Activated naive CD4-positive, alpha-beta T cell treated with anti-CD3 and anti-CD28 coated beads, Interleukin-2, amount 50 U/mL, for 16 hours (primary cell): ENCODE measurements at regions not wholly inside any gene's neighbourhood (a gene's known extent, or its start where the extent isn't known, plus 50 kb on each side); places are given as distances from the start of the nearest gene placed in this dataset.
"Not testable (repeated sequence)": the region's sequence is repeated elsewhere in the genome, so short reads cannot be mapped to it uniquely, and the experiment has no call there.

Source experiments
- DNase-seq: peaks from one replicate; pipeline ENCODE4 v3.0.0-alpha.2; 2020

GRCh38 chr5:72760259-72760658, 56.2 kb upstream of the TNPO1 start:
- DNase-seq = no peak

GRCh38 chr5:72752909-72753308, 63.6 kb upstream of the TNPO1 start:
- no peak for DNase-seq

GRCh38 chr5:72749362-72749997, 67.0 kb upstream of the TNPO1 start:
- no peak for DNase-seq

- no peak for DNase-seq
These were observed 68.6 kb upstream of the TNPO1 start for GRCh38 chr5:72747826-72748225.

- no peak for DNase-seq
These were observed 69.7 kb upstream of the TNPO1 start for GRCh38 chr5:72746736-72747135.

GRCh38 chr5:72744136-72744535, 72.3 kb upstream of the TNPO1 start:
- no peak for DNase-seq

- no peak for DNase-seq
These were observed 74.7 kb upstream of the TNPO1 start for GRCh38 chr5:72741805-72742204.

- no peak for DNase-seq
These were observed 82.7 kb upstream of the TNPO1 start for GRCh38 chr5:72733810-72734209.

GRCh38 chr5:72723581-72723980, 92.9 kb upstream of the TNPO1 start:
- no peak for DNase-seq

GRCh38 chr5:72722792-72723452, 93.5 kb upstream of the TNPO1 start:
- no peak for DNase-seq

- DNase-seq = no peak
These were observed 94.6 kb upstream of the TNPO1 start for GRCh38 chr5:72721844-72722243.

GRCh38 chr5:72720205-72720604, 96.3 kb upstream of the TNPO1 start:
- no peak for DNase-seq

- no peak for DNase-seq
These were observed 105.1 kb upstream of the TNPO1 start for GRCh38 chr5:72711351-72711750.

GRCh38 chr5:72709341-72709740, 107.1 kb upstream of the TNPO1 start:
- DNase-seq = no peak

GRCh38 chr5:72705178-72705577, 111.3 kb upstream of the TNPO1 start:
- DNase-seq = no peak

GRCh38 chr5:72703876-72704275, 112.6 kb upstream of the TNPO1 start:
- DNase-seq = no peak

GRCh38 chr5:72702881-72703434, 113.5 kb upstream of the TNPO1 start:
- DNase-seq = no peak

GRCh38 chr5:72702105-72702504, 114.4 kb upstream of the TNPO1 start:
- DNase-seq = not testable (repeated sequence)

- no peak for DNase-seq
These were observed 118.0 kb upstream of the TNPO1 start for GRCh38 chr5:72698481-72698880.

GRCh38 chr5:72697622-72698021, 118.8 kb upstream of the TNPO1 start:
- DNase-seq = no peak

- no peak for DNase-seq
These were observed 120.8 kb upstream of the TNPO1 start for GRCh38 chr5:72695659-72696058.

GRCh38 chr5:72694856-72695255, 121.6 kb upstream of the TNPO1 start:
- DNase-seq = no peak

GRCh38 chr5:72693546-72694205, 122.8 kb upstream of the TNPO1 start:
- DNase-seq = no peak
